Spleen (tissue), 11 donors: ENCODE measurements at regions not wholly inside any gene's neighbourhood (a gene's known extent, or its start where the extent isn't known, plus 50 kb on each side); places are given as distances from the start of the nearest gene placed in this dataset.

Source experiments
- DNase-seq: peaks from one replicate; pipeline ENCODE4 v3.0.0-alpha.2; 2020
- H3K27ac ChIP-seq, 8 donors: fragments of 200-600 bp; sonication (generic) in 7 of 8; 1 replicate in 4 of 8; 2 replicates in 4 of 8; pipeline versions ENCODE4 v1.5.0 to v1.8.0; 2016 to 2021; ENCODE audit warnings: inconsistent platforms in 4 of 8, mild to moderate bottlenecking in 4 of 8, moderate library complexity in 1 of 8
- H3K27me3 ChIP-seq, 7 donors: fragments of 200-600 bp; sonication (generic) in 6 of 7; replicated peaks in 1 of 7; 1 replicate in 4 of 7; 2 replicates in 3 of 7; pipeline versions ENCODE4 v1.5.0 to v1.8.0; 2016 to 2021; ENCODE audit warnings: inconsistent platforms in 3 of 7, mild to moderate bottlenecking in 1 of 7
- H3K36me3 ChIP-seq, 6 donors: fragments of 200-600 bp; sonication (generic) in 5 of 6; 1 replicate in 4 of 6; 2 replicates in 2 of 6; pipeline versions ENCODE4 v1.5.0 to v1.8.0; 2016 to 2021; ENCODE audit warnings: inconsistent platforms in 2 of 6
- H3K4me1 ChIP-seq, 6 donors: fragments of 200-600 bp; sonication (generic) in 5 of 6; 1 replicate in 3 of 6; 2 replicates in 3 of 6; pipeline versions ENCODE4 v1.5.0 to v1.8.0; 2016 to 2021; ENCODE audit warnings: inconsistent platforms in 3 of 6
- H3K4me3 ChIP-seq, 8 donors: fragments of 200-600 bp; sonication (generic) in 7 of 8; 1 replicate in 4 of 8; 2 replicates in 4 of 8; pipeline versions ENCODE4 v1.5.0 to v1.8.0; 2016 to 2021; ENCODE audit warnings: inconsistent platforms in 4 of 8, mild to moderate bottlenecking in 4 of 8, moderate library complexity in 2 of 8
- H3K9me3 ChIP-seq, 8 donors: fragments of 200-600 bp; sonication (generic) in 7 of 8; 1 replicate in 4 of 8; 2 replicates in 4 of 8; pipeline versions ENCODE4 v1.5.0 to v1.8.0; 2016 to 2021; ENCODE audit warnings: inconsistent platforms in 4 of 8
- CTCF ChIP-seq, 11 experiments: fragments of 200-600 bp in 7 of 11; fragments of 450-650 bp in 4 of 11; sonication (generic) in 4 of 11; IDR thresholded peaks in 8 of 11; conservative IDR thresholded peaks in 3 of 11; 1 replicate in 7 of 11; 2 replicates in 4 of 11; pipeline versions ENCODE4 v1.4.0 to v1.8.0; 2016 to 2021; ENCODE audit warnings: antibody characterized with exemption in 11 of 11, inconsistent platforms in 4 of 11, mild to moderate bottlenecking in 1 of 11
- POLR2A ChIP-seq, 3 donors: fragments of 450-650 bp; IDR thresholded peaks; one replicate each; pipeline ENCODE4 v1.5.1; 2017; ENCODE audit warnings: antibody characterized with exemption in 3 of 3, mild to moderate bottlenecking in 1 of 3
- POLR2AphosphoS5 ChIP-seq, 3 donors: sonication (generic); formaldehyde crosslinking; IDR thresholded peaks; one replicate each; pipeline ENCODE4 v1.5.1; 2017; ENCODE audit warnings: antibody characterized with exemption in 3 of 3
- WGBS, 5 donors: extraction: QIAGEN DNeasy Blood & Tissue Kit in 3 of 5; methylation state at CpG; one replicate each; pipeline versions ENCODE4 v1.1.5 to v1.1.7; 2013 to 2018; 5-methylcytosine and 5-hydroxymethylcytosine counted together
- intact Hi-C: fragments of 100-400 bp; cut with DNase I; formaldehyde crosslinking; loops from one replicate; pipeline ENCODE4 v1.15.0; 2023; ENCODE audit warnings: low total_unique reads
- donor health status: healthy with polysubstance abuse.
- donor health status: DM: no; HTN: no; CAD: no; lungs with moderate emphysema.
- donor health status: DM: no; HTN: no; CAD: no.
- donor health status: Bipolar disorder and iron deficiency.
- donor health status: healthy.
- donor health status: DM: no; HTN: no; CAD: no.
- donor health status: DM: yes; HTN: yes; CAD: no.

- H3K4me1 ChIP-seq, result no peaks in the 10 kb centered on the region
- no peak overlapping the region for H3K27ac ChIP-seq
- H3K4me3 ChIP-seq, result no peak overlapping the region
- WGBS, 5 donors, result 64 to 84% (median 79%) methylated on average over 3 of the region's 3 CpGs
- no peaks in the 10 kb centered on the region for H3K36me3 ChIP-seq
- TF ChIP-seq POLR2A (IDR thresholded peaks at IDR 0.05) (no peak), CTCF (IDR thresholded peaks at IDR 0.05 in 8 of 11, conservative IDR thresholded peaks at IDR 0.05 in 3 of 11) (no peak), POLR2AphosphoS5 (IDR thresholded peaks at IDR 0.05) (no peak)
- H3K27me3 ChIP-seq, result no peaks in the 10 kb centered on the region
- no peaks in the 10 kb centered on the region for H3K9me3 ChIP-seq
- intact Hi-C loops, result no loop called here
- no peak for DNase-seq
These were observed 51.9 kb upstream of the NMUR2 start for GRCh38 chr5:152456815-152457443.

GRCh38 chr5:152462021-152462721 lies 57.1 kb upstream of the NMUR2 start:
- Histone ChIP-seq H3K4me3 (no peak overlapping the region), H3K4me1 (no peaks in the 10 kb centered on the region), H3K27ac (peak overlapping the region in 2 of 8 donors; percentile 9 to 48), H3K9me3 (no peaks in the 10 kb centered on the region), H3K36me3 (no peaks in the 10 kb centered on the region), H3K27me3 (no peaks in the 10 kb centered on the region)
- intact Hi-C loops, result no loop called here
- 36 to 74% (median 51%) methylated on average over 4 of the region's 4 CpGs for WGBS, 5 donors
- no peak for TF ChIP-seq POLR2AphosphoS5 (IDR thresholded peaks at IDR 0.05)
- TF ChIP-seq CTCF (IDR thresholded peaks at IDR 0.05 in 8 of 11, conservative IDR thresholded peaks at IDR 0.05 in 3 of 11), result peak in 1 of 11 experiments; percentile 41
- DNase-seq, result no peak

GRCh38 chr5:152464048-152464447 lies 59.0 kb upstream of the NMUR2 start:
- no peak overlapping the region for H3K27ac ChIP-seq
- H3K4me1 ChIP-seq, result no peaks in the 10 kb centered on the region
- H3K9me3 ChIP-seq, result no peaks in the 10 kb centered on the region
- DNase-seq, result no peak
- WGBS, 5 donors, result 59 to 85% (median 81%) methylated on average over 4 of the region's 4 CpGs
- H3K27me3 ChIP-seq, result no peaks in the 10 kb centered on the region
- TF ChIP-seq POLR2AphosphoS5 (IDR thresholded peaks at IDR 0.05) (no peak), CTCF (IDR thresholded peaks at IDR 0.05 in 8 of 11, conservative IDR thresholded peaks at IDR 0.05 in 3 of 11) (no peak), POLR2A (IDR thresholded peaks at IDR 0.05) (no peak)
- no peaks in the 10 kb centered on the region for H3K36me3 ChIP-seq
- no peak overlapping the region for H3K4me3 ChIP-seq
- intact Hi-C loops, result no loop called here

GRCh38 chr5:152465140-152465539 lies 60.1 kb upstream of the NMUR2 start:
- Histone ChIP-seq H3K27ac (no peak overlapping the region), H3K9me3 (no peaks in the 10 kb centered on the region), H3K4me3 (no peak overlapping the region), H3K36me3 (no peaks in the 10 kb centered on the region), H3K27me3 (no peaks in the 10 kb centered on the region), H3K4me1 (no peaks in the 10 kb centered on the region)
- no peak for DNase-seq
- intact Hi-C loops, result no loop called here
- TF ChIP-seq CTCF (IDR thresholded peaks at IDR 0.05 in 8 of 11, conservative IDR thresholded peaks at IDR 0.05 in 3 of 11), result no peak
- TF ChIP-seq POLR2A (IDR thresholded peaks at IDR 0.05), result no peak
- TF ChIP-seq POLR2AphosphoS5 (IDR thresholded peaks at IDR 0.05), result no peak
